HG03039 (cell line): ENCODE measurements at regions not wholly inside any gene's neighbourhood (a gene's known extent, or its start where the extent isn't known, plus 50 kb on each side); places are given as distances from the start of the nearest gene placed in this dataset.
"Not testable (repeated sequence)": the region's sequence is repeated elsewhere in the genome, so short reads cannot be mapped to it uniquely, and the experiment has no call there.

Experiments used
- ATAC-seq: cut with Tn5 transposase; IDR thresholded peaks from one replicate; pipeline ENCODE4 v1.9.1; 2021; ENCODE audit warnings: mild to moderate bottlenecking, moderate library complexity; ENCODE audit not compliant: unreplicated experiment

DNA sequence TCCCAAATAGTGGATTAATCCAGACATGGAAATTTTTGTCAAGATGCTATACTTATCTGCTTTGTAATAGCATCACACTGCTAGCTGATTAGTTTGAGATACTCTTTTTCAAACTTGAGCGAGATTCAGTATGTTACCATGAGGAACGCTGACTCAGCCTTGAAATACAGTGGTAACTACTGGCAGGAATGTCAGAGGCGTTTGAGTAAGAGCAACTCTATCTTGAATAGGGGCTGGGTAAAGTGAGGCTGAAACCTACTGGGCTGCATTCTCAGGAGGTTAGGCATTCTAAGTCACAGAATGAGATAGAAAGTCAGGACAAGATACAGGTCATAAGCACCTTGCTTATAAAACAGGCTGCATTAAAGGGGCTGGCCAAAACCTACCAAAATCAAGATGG, 2519.6 kb downstream of the ARAP2 start:
- no peak for ATAC-seq

DNA sequence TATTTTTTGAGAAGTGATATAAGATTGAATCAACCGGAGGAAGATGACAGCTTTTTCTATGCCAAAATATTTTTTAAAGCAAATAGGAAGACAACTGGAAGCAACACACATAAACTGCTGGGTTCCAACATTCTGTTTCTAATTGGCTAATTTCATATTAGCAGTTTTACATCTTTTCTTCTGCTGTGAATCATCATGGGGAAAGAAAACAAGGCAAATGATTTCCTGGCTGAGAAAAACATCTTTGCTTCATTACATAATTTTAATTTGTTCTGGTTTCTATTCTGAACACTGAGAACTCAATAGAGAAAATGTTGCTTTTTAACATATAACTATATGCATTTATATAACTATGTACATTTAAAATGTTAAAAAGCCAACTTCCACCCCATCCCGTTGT, 2518.5 kb downstream of the ARAP2 start:
- ATAC-seq = no peak

DNA sequence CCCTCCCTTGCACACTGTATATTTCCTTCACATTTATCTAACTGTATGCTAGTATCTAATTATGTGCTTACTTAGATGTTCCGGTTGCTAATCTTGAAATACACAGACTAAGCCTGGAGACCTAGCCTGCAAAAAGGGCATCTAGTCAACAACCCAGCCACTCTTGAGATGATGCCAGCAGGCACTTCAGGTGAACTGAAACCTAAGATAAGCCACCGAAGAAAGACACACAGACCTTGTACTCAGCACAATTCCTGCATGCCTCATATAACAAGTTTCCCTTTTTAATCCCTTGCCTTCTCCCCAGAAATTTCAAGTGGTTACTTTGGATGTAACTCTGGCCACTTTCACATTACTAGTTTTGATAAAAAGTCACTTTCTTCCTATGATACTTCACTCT, 2506.6 kb downstream of the ARAP2 start:
- no peak for ATAC-seq

DNA sequence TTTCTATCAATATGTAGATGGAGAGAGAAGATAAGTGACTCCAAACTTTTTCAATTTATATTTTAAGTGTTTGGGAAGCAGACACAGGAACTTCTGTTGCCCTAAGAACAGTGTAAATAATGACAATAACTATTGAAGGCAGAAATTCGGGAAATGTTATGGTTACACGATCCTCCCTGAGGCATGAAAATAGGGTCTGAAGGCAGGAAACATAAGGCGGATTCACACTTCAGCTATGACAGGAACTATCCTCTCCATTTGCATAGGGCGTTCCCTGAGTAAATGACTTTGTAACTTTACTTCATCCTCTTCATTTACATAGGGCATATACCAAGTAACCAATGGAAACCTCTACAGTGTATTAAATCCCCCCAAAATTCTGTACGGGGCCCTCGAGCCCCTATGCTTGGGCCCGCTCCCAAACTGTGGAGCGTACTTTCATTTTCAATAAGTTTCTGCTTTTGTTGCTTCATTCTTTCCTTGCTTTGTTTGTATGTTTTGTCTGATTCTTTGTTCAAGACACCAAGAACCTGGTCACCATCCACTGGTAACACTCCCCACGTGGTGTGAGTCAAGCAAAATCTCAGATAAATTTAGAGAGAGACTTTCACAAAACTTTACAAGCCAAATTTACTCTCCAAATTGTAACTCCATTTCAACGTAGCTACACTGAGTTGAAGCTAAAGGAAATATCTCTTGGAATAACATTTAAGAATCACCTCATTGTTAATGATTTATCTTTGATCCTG, 2504.3 kb downstream of the ARAP2 start:
- no peak for ATAC-seq

DNA sequence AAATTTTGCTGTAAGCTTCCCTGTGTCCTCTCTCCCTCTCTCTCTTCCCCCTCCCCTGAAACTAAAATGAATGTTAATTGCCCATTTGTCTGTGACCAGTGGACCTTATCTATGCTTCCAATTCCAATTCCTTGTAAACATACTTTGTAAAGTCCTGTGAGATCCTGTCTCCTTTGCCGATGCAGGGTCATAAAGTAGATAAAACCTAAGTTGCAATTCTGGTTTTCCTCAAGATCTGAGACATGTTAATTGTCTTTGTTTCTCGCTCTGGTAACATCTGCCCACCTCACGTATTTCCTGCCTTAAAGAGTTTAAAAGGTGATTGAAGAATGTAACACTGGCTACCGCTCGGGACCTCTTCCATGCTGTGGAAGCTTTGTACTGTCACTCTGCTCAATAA, 2503.4 kb downstream of the ARAP2 start:
- not testable (repeated sequence) for ATAC-seq

DNA sequence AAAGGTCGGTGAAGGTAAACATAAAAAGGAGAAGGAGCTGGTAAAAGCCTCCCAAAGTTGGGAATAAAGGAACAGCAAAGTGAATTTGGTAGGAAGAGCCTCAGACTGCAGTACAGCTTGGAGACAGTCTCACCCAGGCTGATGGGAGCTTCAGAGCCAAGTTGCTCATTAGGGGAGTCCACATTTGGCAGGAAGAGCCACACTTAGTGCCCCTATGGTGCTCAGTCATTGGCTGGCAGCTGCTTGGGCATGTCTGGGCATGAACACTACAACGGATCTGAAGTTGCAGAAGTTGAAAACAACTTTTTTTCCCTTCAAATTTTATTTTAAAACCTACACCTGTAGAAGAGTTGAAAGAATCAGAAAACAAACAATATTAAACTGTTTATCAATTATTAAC, 2497.3 kb downstream of the ARAP2 start:
- ATAC-seq = no peak

DNA sequence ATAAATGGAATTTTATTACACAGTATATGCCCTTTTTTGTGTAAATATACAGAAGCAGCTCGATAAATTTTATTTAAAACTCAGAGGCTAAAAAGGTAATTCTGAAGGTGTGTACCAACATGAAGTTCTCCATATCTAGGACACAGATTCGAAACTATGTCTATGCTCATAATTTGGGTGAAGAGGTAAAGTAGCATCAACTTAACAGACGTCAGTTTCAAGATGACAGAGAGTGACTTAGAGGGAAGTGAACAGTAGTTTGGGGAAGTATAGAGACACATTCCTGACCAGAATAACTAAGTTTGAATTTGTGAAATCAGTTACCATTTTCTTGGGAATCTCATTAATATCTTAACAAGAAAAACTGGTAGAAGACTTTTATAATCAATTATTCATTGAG, 2493.3 kb downstream of the ARAP2 start:
- no peak for ATAC-seq

DNA sequence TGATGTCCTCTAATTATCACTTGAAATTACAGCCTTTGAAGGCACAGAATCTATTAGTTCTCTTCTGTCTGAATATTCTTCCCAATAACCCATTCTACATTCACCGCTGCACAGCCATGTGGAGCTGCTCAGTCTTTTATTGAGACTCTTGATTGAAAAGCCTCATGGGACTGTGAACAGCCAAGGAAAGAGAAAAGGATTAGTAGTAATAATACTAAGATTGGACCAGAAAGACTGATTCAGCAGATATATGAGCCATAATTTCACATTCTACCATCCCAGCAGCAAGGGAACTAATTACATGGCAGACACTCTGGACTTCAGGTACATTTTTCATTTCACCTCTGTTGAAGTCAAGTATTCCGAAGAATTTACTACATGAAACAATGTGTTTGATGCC, 2471.7 kb downstream of the ARAP2 start:
- no peak for ATAC-seq

DNA sequence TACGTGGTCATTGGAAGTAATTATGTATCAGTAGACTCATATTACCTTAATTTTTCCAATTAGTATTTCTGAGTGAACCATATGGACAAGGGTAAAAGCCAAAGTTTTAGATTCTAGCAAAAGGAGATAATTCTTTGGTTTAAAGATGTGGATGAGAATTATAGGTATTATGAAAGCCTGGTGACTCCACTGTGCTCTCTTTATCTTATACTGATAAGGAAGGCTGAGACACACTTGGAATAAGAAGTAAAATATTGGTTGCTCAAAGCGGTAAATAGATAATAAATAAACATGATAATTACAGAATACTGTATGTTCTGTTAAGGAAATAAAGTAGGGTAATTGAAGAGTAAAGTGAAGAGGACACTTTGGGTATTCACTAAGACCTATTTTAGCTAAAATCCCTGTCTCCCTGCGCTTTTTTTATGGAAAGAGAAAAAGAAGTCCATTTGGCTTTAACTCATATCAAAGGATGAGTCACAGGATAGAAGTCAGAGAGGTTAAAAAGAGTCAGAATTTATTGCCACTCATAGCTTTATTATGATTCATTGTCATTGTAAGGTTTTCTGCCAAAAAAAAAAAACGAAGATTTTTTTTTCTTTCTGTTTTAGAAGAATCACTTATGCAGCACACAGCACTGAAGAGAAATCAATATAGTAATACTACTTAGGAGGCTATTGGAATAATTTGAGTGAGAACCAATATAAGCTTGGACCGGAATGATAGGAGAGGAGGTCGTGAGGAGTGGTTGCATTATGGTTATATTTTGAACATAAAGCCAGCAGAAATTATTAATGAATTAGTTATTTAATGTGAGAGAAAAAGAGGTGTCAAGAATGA, 2463.1 kb downstream of the ARAP2 start:
- ATAC-seq = no peak

DNA sequence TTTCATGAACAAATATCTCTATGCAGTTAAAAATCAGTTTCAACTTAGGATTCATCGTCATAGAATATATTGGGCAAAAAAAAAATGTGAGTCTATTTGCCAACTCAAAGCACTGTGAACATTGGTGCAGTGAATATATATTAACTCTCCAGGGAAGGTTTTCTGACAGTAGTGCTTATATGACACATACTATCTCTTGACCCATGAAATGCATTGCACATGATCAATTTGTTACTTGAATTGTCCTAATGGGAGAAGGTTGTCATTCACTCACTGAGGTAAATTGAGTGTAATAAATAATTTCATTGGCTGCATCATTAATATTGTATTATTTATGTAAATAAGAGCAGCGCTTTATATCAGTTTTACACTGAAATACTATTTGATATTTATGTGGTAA, 2458.5 kb downstream of the ARAP2 start:
- ATAC-seq = no peak

DNA sequence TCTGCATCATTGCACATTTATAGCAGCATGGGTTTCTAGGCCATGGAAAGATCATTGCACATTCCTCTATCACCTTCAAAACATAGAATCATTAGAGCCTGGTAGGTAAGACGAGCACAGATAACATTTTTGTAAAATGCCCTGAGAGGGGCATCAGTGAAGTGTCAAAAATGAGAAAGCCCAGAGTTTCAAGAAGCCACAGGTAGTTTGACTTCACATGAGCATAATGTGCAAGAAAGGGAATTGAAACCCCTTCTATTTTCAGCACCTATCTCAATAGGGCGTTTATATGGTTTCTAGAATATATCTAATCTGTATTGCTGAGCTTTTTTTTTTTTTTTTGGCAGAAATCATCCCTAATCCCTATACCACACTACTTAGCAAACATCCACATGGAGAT, 2441.7 kb downstream of the ARAP2 start:
- no peak for ATAC-seq

DNA sequence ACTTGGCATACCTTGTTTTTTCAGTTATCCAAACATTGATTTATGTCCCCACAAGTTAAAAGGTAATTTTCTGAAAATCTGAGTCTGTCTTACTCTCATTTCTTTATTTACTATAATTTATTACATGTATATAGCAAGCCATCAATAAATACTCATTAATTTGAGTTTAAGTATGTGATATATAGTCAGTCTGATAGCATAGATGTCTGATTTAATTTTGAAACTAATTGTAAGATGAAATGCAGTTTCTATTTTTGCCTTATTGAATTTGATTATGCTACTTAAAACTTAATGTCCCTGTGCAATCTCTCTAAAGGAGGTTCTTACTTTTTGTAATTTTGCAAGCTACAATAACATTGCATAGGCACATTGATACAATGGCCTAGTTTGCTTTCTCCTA, 2418.6 kb downstream of the ARAP2 start:
- no peak for ATAC-seq

DNA sequence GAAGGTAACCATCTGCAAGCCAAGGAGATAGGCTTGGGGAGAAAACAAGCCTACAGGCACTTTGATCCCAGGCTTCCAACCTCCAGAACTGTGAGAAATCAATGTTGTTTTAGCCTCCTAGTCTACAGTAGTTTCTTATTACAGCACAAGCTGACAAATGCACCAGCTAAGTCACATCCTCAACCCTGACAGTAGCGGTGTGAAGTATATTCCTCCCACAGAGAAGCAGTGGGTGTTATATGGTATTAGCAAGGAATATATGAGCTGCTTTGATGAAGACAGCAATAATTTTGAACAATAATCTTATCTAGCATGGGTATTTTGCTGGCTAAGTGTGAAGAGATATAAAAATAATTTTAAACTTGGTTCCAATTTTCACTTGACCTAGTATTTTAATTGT, 2415.0 kb downstream of the ARAP2 start:
- not testable (repeated sequence) for ATAC-seq

DNA sequence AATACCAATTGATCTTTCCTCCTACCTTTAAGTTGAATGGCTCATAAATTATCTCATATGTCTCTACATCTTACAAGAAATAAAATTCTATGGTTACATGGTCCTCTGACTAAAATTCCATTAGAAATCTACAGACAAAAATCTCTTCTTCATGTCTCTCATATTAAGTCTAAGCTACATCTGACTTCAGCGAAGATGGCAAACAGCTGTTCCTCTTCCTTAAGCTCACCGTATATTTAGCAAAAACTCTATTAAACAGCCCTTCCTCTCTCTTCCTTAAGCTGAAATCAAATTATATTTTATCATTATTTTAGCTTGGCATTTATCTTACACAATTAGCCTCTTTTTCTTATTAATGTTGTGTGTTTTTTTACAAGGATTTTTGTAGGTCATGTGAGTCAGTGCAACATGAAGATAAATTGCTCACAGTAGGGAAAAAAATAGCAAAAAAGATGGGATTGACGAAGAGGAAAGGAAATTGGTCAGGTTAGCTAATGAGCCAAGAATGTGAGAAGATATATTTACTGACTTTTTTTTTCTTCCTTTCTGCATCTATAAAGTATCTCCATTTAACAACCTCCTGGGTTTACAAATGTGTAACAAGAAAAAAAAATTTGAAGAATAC, 2412.8 kb downstream of the ARAP2 start:
- ATAC-seq = no peak

DNA sequence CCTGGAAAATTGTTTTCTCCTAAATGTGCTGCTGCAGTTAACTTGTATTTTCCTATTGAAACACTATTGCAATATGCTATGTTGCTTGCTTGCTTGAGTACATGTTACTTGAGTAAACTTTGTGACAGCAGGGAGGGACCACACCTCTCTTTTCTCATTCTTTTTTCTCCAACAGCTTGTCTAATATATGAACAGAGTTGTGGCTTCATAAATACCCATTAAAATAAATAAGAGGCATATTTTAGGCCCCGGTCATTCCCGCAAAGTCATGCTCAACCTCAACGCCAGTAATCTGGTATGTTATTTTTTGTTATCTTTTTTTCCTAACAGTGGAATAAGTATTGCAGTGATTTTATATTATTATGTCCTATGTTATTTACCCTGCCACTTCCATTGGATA, 2408.6 kb downstream of the ARAP2 start:
- ATAC-seq = not testable (repeated sequence)

DNA sequence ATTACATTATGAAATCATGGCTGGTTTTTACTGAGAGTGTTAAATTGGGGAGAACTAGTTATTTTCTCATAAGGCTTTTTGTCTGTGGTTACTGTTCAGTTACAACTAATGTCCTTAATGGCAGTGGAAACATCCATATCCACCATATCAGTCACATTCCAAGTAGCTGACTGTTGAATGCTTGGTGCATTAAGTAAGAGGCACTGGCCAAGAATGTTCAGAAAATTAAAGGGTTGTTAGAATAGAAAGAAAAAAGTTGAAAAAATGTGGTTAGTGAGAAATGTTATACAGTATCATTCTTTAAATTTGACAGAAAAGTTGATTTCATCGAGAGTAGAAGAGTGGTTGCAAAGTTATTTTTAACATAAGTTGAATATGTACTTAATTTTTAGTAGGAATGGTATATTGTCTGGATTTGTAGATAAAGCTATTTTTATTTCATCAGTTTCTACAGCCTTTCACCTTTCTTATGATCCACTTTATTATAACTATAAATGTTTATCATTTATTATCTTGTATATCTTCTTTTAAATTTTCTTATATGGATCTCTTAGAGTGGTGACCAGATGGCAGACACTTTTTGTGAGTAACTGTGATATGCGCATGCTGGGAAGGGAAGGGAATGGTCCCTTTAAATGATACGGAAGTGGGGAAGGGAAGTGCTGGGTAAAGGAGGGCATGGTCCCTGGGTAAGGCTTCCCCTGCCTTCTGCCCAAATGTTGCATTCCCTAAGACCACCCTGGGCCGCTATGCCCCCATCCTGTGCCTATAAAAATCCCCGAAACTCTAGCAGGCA, 2407.1 kb downstream of the ARAP2 start:
- no peak for ATAC-seq

DNA sequence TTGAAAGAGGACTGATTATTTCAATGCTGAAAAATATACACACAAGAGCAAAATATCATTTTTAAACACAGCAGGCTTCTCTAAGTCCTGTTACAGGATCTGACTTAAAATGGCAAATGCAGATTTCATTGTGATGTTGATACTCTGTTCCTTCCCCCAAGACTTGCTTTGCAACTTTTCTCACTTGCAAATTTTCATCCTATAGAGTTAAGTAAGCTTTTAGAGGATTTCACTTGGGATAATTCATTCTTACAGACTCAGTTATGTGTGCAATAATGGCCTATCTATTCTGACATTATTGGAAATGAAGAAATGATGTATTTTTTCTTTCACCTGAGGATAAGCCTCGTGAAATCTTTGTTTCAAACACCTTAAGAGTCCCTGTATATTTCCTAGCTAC, 2403.2 kb downstream of the ARAP2 start:
- no peak for ATAC-seq

DNA sequence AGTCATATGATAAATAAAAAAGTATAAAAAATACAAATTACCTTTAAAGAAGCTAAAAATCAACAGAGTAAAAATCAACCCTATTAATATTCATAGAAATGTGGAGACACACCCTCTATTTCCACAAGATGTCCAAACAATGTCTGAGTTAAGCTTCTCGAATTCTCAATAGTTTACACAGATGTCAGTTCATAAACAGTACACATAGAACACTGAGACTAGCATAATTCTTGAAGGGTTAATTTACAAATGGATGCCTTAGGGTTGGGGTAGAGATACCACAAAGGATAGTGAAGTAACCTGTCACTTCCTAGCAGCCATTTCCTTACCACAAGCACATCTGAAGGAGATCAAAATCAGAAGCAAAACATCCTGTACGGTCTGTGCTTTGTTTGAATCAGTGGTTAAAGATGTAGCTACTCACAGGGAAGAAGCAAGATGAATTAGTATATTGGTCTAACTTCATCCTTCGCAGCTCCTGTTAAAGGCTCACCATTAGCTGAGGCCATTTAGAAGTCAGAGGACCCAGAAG, 2393.9 kb downstream of the ARAP2 start:
- no peak for ATAC-seq

DNA sequence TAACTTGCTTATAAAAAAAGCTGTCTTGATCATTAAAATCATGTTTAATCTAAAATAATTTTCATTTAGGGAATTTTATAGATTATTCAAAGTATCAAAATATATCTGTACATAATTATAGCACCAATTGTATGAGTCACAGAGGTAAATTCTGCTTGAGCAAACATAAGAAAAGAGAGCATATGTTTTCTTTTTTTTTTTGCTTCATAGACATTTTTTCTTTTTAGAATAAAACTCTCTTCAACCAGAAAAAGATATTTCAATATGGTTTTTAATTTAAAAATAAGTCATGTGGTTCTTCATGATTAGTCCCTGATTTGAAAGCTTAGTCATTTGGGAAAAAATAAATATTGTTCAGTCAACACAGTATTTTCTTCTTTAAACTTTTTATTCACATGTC, 2390.6 kb downstream of the ARAP2 start:
- not testable (repeated sequence) for ATAC-seq

DNA sequence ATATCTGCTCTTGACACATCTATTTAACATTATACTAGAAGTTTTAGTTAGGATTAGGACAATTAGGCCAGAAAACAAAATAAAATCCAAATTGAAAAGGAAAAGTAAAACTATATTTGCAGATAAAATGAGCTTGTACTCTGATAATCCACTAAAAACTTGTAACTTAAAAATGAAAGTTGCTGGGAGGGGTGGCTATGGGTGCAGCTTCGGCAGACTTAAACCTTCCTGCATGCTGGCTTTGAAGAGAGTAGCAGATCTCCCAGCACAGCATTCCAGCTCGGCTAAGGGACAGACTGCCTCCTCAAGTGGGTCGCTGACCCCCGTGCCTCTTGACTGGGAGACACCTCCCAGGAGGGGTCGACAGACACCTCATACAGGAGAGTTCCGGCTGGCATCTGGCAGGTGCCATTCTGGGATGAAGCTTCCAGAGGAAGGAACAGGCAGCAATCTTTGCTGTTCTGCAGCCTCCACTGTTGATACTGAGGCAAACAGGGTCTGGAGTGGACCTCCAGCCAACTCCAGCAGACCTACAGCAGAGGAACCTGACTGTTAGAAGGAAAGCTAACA, 2379.9 kb downstream of the ARAP2 start:
- no peak for ATAC-seq

DNA sequence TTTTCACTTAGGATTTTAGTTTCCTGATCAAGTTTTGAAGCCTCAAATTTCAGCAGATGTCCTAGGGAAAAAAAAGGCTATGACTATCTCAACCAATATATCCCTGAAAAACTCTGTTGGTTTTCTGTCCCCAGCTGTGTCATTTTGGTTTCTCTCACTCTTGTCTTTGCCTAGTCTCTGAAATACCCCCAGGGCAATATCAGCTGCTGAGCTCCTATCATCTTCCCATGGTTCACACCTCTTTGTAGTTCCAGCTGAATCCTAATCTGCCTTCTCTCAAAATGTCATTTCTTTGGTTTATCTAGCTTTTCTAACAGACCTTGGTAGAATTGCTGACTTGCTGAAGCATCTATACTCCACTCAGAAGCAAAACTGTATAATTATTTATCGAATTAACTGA, 2370.5 kb downstream of the ARAP2 start:
- no peak for ATAC-seq
